SKM-1 treated with dmso at 0.1 percent for 144 hours (cell line): ENCODE measurements at regions not wholly inside any gene's neighbourhood (a gene's known extent, or its start where the extent isn't known, plus 50 kb on each side); places are given as distances from the start of the nearest gene placed in this dataset.

Experiments used
- DNase-seq: peaks from one replicate; lab custom pipeline; 2025; ENCODE audit not compliant: unreplicated experiment; lab: John Stamatoyannopoulos, UW

DNA sequence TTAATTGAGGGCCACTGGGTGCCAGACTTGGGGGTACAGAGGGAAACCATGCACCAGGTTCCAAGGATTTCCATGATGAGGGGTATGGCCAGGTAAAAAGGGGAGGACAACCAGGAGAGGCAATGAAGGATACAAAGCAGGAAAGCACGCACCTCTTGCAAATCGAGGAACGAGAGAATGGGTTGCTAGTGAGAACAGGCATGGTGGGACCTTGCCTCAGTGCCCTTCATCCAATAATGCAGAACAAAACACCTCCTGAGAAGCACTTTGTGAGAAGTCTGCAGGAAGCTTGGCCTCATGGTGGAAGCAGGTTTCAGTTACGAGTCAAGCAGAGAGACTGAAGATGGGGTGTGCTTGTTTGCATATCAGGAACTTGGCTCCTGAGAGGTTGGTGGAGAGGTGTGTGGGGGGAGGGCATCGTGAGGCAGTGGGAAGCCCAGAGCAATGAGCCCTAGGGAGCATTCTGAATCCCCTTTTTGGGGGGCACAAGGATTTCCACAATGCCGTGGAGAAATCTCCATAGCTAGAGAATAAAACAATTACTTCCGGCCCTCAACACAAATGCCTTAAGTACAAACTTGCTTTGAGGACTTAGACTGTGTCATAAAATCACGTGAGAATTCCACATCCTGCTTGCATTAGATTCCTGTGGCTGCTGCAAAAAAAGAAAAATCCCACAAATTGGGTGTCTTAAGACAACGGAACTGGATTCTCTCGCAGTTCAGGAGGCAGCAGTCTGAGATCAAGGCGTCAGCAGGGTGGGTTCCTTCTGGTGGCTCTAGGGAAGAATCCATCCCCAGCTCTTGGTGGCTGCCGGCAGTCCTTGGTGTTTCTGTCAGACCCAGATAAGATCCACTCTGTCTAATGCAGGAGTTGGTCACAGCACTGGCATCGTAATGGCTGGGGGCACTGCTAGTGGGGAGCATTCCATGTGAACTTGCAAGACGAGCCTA is 54.9 kb upstream of the BACE2 start:
- DNase-seq, result peak; percentile 46

GRCh38 chr21:41115851-41116250 is 52.1 kb upstream of the BACE2 start:
- DNase-seq, result no peak
